IMR-90 (cell line): ENCODE measurements at regions not wholly inside any gene's neighbourhood (a gene's known extent, or its start where the extent isn't known, plus 50 kb on each side); places are given as distances from the start of the nearest gene placed in this dataset.

ENCODE experiments used
- ATAC-seq: fragments of 200-7000 bp; cut with Tn5 transposase; 2 replicates; pipeline ENCODE4 v1.9.1; 2020; ENCODE audit warnings: low read depth, mild to moderate bottlenecking, moderate library complexity
- BruUV-seq: library from RNA; stranded (reverse); fragments of 400-500 nt; replicated peaks from 2 replicates; lab custom pipeline; 2021; lab: Mats Ljungman, UMichigan
- CTCF ChIA-PET: fragments of 300-600 bp; formaldehyde crosslinking; extraction: SDS; loops from one replicate; lab custom pipeline; 2021; ENCODE audit warnings: antibody characterized with exemption; lab: Yijun Ruan, JAX
- POLR2A ChIA-PET: fragments of 300-600 bp; sonication (Branson Sonifier 250); formaldehyde crosslinking; loops from one replicate; lab custom pipeline; 2022; ENCODE audit warnings: antibody characterized with exemption; ENCODE audit not compliant: unreplicated experiment; lab: Charles Lee
- DNase-seq: peaks from one replicate; pipeline ENCODE4 v3.0.0; 2013
- H2AFZ ChIP-seq: replicated peaks from 2 replicates; pipeline ENCODE3; 2013; ENCODE audit warnings: low read length, mild to moderate bottlenecking; ENCODE audit not compliant: poor library complexity
- H2AK5ac ChIP-seq: 2 replicates; pipeline ENCODE4 v1.6.1; 2013; ENCODE audit warnings: low read depth, low read length, inconsistent platforms
- H2AK9ac ChIP-seq: replicated peaks from 2 replicates; pipeline ENCODE3; 2013; ENCODE audit warnings: mild to moderate bottlenecking, low read depth, low read length, moderate library complexity; ENCODE audit not compliant: poor library complexity
- H2BK120ac ChIP-seq: 2 replicates; pipeline ENCODE4 v1.6.1; 2013; ENCODE audit warnings: low read depth, low read length, inconsistent platforms
- H2BK15ac ChIP-seq: 3 replicates; pipeline ENCODE4 v1.6.1; 2013; ENCODE audit warnings: low read depth, low read length, inconsistent platforms
- H2BK20ac ChIP-seq: 2 replicates; pipeline ENCODE4 v1.6.1; 2013; ENCODE audit warnings: low read depth, mild to moderate bottlenecking, inconsistent platforms, low read length, moderate library complexity
- H2BK5ac ChIP-seq: 2 replicates; pipeline ENCODE4 v1.6.1; 2013; ENCODE audit warnings: mild to moderate bottlenecking, low read depth, low read length, inconsistent platforms; ENCODE audit not compliant: poor library complexity, severe bottlenecking
- H3K14ac ChIP-seq: replicated peaks from 2 replicates; pipeline ENCODE4 v1.6.1; 2013; ENCODE audit warnings: low read depth, low read length, inconsistent platforms
- H3K18ac ChIP-seq: 2 replicates; pipeline ENCODE4 v1.6.1; 2013; ENCODE audit warnings: low read depth, low read length, control low read depth
- H3K23ac ChIP-seq: 2 replicates; pipeline ENCODE4 v1.6.1; 2013; ENCODE audit warnings: low read depth, low read length, inconsistent platforms
- H3K27ac ChIP-seq: 2 replicates; pipeline ENCODE4 v1.5.1; 2013; ENCODE audit warnings: mild to moderate bottlenecking, control low read depth, low read length; ENCODE audit not compliant: insufficient read depth
- H3K27me3 ChIP-seq: 2 replicates; pipeline ENCODE4 v1.6.1; 2013; ENCODE audit warnings: low read length; ENCODE audit not compliant: control insufficient read depth, insufficient read depth
- H3K36me3 ChIP-seq: 2 replicates; pipeline ENCODE4 v1.6.1; 2013; ENCODE audit warnings: low read length, mixed read lengths; ENCODE audit not compliant: control insufficient read depth, insufficient read depth
- H3K4ac ChIP-seq: 2 replicates; pipeline ENCODE4 v1.6.1; 2013; ENCODE audit warnings: low read depth, low read length, inconsistent platforms
- H3K4me1 ChIP-seq: 2 replicates; pipeline ENCODE4 v1.6.1; 2013; ENCODE audit warnings: low read length, mixed read lengths; ENCODE audit not compliant: control insufficient read depth, insufficient read depth
- H3K4me2 ChIP-seq: 2 replicates; pipeline ENCODE4 v1.6.1; 2013; ENCODE audit warnings: low read depth, mild to moderate bottlenecking, control low read depth, low read length, moderate library complexity
- H3K4me3 ChIP-seq: 2 replicates; pipeline ENCODE4 v1.5.1; 2013; ENCODE audit warnings: low read depth, mild to moderate bottlenecking, control low read depth, low read length, moderate library complexity; ENCODE audit not compliant: insufficient read depth
- H3K56ac ChIP-seq: 2 replicates; pipeline ENCODE4 v1.6.1; 2013; ENCODE audit warnings: low read length, inconsistent platforms; ENCODE audit not compliant: insufficient read depth; ENCODE audit errors: extremely low read depth
- H3K79me1 ChIP-seq, 2 experiments: 2 replicates each; pipeline ENCODE4 v1.6.1; 2013; ENCODE audit warnings: low read length in 2 of 2, inconsistent platforms in 1 of 2, low read depth in 1 of 2
- H3K9ac ChIP-seq: 2 replicates; pipeline ENCODE4 v1.6.1; 2013; ENCODE audit warnings: low read depth, low read length, control low read depth
- H3K9me1 ChIP-seq: 2 replicates; pipeline ENCODE4 v1.6.1; 2013; ENCODE audit warnings: low read length, inconsistent platforms; ENCODE audit not compliant: insufficient read depth
- H3K9me3 ChIP-seq: 2 replicates; pipeline ENCODE4 v1.6.1; 2013; ENCODE audit warnings: low read length; ENCODE audit not compliant: control insufficient read depth, insufficient read depth
- H4K20me1 ChIP-seq: 2 replicates; pipeline ENCODE4 v1.6.1; 2013; ENCODE audit warnings: low read length, inconsistent platforms; ENCODE audit not compliant: insufficient read depth
- H4K5ac ChIP-seq: 2 replicates; pipeline ENCODE4 v1.6.1; 2013; ENCODE audit warnings: mild to moderate bottlenecking, low read depth, low read length, control low read depth
- H4K8ac ChIP-seq, 2 experiments: 2 replicates each; pipeline ENCODE4 v1.6.1; 2013; ENCODE audit warnings: low read depth in 2 of 2, low read length in 2 of 2, control low read depth in 1 of 2, inconsistent platforms in 1 of 2
- H4K91ac ChIP-seq: 2 replicates; pipeline ENCODE4 v1.6.1; 2013; ENCODE audit warnings: low read depth, low read length, inconsistent platforms; ENCODE audit not compliant: insufficient read depth
- MXI1 ChIP-seq: IDR thresholded peaks from 2 replicates; pipeline ENCODE4 v1.6.1; 2012; ENCODE audit warnings: low read depth, mild to moderate bottlenecking, low read length, moderate library complexity, borderline replicate concordance
- NFE2L2 ChIP-seq: fragments of 150-350 bp; IDR thresholded peaks from 2 replicates; pipeline ENCODE4 v1.6.1; 2016; ENCODE audit warnings: low read depth, mild to moderate bottlenecking, low read length
- RCOR1 ChIP-seq: IDR thresholded peaks from 2 replicates; pipeline ENCODE4 v1.6.1; 2012; ENCODE audit warnings: mild to moderate bottlenecking, low read length, improper control_type of control experiment; ENCODE audit not compliant: insufficient replicate concordance
- WGBS, 2 experiments: methylation state at CpG; one replicate each; pipeline versions ENCODE4 v1.1.5 to v1.1.7; 2013; ENCODE audit warnings: missing lambda C conversion rate in 2 of 2; ENCODE audit not compliant: insufficient read length in 1 of 2; ENCODE audit errors: extremely low coverage in 2 of 2; 5-methylcytosine and 5-hydroxymethylcytosine counted together
- dilution Hi-C: fragments of 300-500 bp; cut with HindIII; formaldehyde crosslinking; loops from one replicate; pipeline ENCODE4 v1.14.3; 2018; ENCODE audit warnings: low sequenced_read_pairs; ENCODE audit not compliant: unreplicated experiment
- in situ Hi-C: fragments of 300-500 bp; cut with MboI; formaldehyde crosslinking; loops from 3 replicates; pipeline ENCODE4 v1.14.3; 2019; ENCODE audit warnings: low sequenced_read_pairs, inconsistent platforms, mixed read lengths
- intact Hi-C: fragments of 100-400 bp; cut with micrococcal nuclease; formaldehyde crosslinking; loops from 2 replicates; pipeline ENCODE4 v1.10.0; 2022

- dilution Hi-C loops (no loop called here), in situ Hi-C loops (no loop called here)
- POLR2A ChIA-PET: no interaction called here
Measured at GRCh38 chr12:31781894-31782540, 53.2 kb upstream of the AMN1 start.

More at GRCh38 chr12:31781894-31782540, 53.2 kb upstream of the AMN1 start:
- H4K5ac ChIP-seq: no peak overlapping the region
- no TSS peak for BruUV-seq
- no peaks in the 10 kb centered on the region for H4K20me1 ChIP-seq
- H3K9me1 ChIP-seq: no peaks in the 10 kb centered on the region
- no peak overlapping the region for H2BK120ac ChIP-seq
- H3K23ac ChIP-seq: no peak overlapping the region
- H3K4me3 ChIP-seq: no peak overlapping the region
- peak overlapping the region; percentile 66 for H2AFZ ChIP-seq
- H3K56ac ChIP-seq: no peak overlapping the region
- H3K4me1 ChIP-seq: no peaks in the 10 kb centered on the region
- TF ChIP-seq MXI1: no peak
- TF ChIP-seq RCOR1: no peak
- no peak for TF ChIP-seq NFE2L2
- H3K27me3 ChIP-seq: no peaks in the 10 kb centered on the region; the same call in 1 of the 2 replicates
- H3K36me3 ChIP-seq: no peaks in the 10 kb centered on the region
- H2AK5ac ChIP-seq: no peak overlapping the region
- DNase-seq (no peak), ATAC-seq (no peak)
- H2BK20ac ChIP-seq: no peak overlapping the region
- no peaks in the 10 kb centered on the region for H3K9me3 ChIP-seq
- H3K18ac ChIP-seq: no peak overlapping the region
- H2BK5ac ChIP-seq: no peak overlapping the region
- 68% methylated on average over 8 of the region's 17 CpGs; no CpG with 5 or more reads in 1 of the 2 experiments for WGBS, 2 experiments
- CTCF ChIA-PET: no interaction called here
- no peak overlapping the region for H4K8ac ChIP-seq
- intact Hi-C loops: no loop called here
- H2BK15ac ChIP-seq: no peak overlapping the region
- no peak overlapping the region for H2AK9ac ChIP-seq
- no peak overlapping the region for H3K4ac ChIP-seq
- no peak overlapping the region for H3K9ac ChIP-seq
- no peak overlapping the region for H3K27ac ChIP-seq
- H3K14ac ChIP-seq: no peak overlapping the region
- no peak overlapping the region for H4K91ac ChIP-seq
- no peaks in the 10 kb centered on the region for H3K79me1 ChIP-seq
- no peak overlapping the region for H3K4me2 ChIP-seq
